GM18520 (cell line): ENCODE measurements at regions not wholly inside any gene's neighbourhood (a gene's known extent, or its start where the extent isn't known, plus 50 kb on each side); places are given as distances from the start of the nearest gene placed in this dataset.
"Not testable (repeated sequence)": the region's sequence is repeated elsewhere in the genome, so short reads cannot be mapped to it uniquely, and the experiment has no call there.

ENCODE experiments used
- ATAC-seq: cut with Tn5 transposase; IDR thresholded peaks from one replicate; pipeline ENCODE4 v1.9.1; 2021; ENCODE audit not compliant: unreplicated experiment

- ATAC-seq = no peak
Measured at GRCh38 chr14:82872494-82872893, 1338.8 kb upstream of the SEL1L start.

GRCh38 chr14:82878951-82879350, 1345.3 kb upstream of the SEL1L start:
- ATAC-seq = no peak

DNA sequence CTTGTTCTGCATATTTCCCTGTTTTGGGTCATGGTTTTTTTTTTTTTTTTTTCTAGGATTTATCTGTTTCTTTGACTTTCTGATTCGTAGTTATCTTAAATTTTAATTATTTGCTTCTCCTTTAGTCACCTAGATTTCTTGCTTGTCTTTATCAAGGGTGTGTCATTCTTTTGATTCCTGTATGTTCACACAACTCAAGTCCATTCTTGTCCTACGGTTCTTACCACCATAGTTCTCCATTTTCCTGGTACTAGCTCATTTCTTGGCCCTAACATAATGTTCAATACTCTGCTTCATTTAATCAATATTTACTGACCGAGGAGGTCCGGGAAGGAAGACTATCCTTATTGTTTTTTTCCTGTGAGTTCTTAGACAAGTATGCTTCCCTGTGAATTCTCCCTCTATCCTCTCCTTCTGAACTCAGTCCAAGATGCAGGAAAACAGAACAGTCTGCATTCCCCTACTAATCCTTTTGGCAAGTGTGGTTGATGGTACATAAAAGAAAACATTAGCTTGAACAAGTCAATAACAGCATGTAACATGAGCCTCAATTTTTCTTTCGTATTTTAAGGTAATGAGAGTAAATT, 1346.4 kb upstream of the SEL1L start:
- ATAC-seq = no peak

GRCh38 chr14:82886670-82887069, 1353.0 kb upstream of the SEL1L start:
- ATAC-seq = no peak

DNA sequence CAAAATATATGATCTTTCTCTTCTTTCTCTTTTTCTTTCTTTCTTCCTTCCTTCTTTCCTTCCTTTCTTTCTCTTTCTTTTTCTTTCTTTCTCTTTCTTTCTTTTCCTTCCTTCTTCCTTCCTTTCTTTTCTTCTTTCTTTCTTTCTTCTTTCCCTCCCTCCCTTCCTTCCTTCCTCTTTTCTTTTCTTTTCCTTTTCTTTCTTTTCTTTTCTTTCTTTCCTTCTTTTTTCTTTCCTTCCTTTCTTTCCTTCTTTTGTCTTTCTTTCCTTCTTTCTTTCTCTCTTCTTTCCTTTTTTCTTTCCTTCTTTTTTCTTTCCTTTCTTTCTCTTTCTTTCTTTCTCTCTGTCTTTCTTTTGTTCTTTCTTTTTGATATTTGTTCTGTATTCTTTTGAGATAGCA, 1356.0 kb upstream of the SEL1L start:
- no peak for ATAC-seq

DNA sequence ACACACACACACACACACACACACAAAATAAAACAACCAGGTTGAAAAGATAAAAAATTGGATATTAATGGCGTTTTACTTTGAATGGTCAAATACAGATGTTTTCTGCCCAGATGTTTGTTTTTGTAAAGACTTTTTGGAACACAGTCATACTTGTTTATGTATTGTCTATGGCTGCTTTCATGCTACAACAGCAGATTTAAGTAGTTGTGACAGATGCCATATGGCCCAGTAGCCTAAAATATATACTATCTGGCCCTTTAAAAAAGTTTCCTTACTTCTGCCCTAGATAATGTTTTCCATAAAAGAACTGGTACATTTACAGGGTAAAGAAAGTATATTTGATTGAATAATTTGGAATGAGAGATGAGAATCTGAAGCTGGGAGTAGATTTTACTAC, 1362.8 kb upstream of the SEL1L start:
- ATAC-seq = no peak

- no peak for ATAC-seq
Measured at GRCh38 chr14:82897469-82898308, 1364.0 kb upstream of the SEL1L start.

DNA sequence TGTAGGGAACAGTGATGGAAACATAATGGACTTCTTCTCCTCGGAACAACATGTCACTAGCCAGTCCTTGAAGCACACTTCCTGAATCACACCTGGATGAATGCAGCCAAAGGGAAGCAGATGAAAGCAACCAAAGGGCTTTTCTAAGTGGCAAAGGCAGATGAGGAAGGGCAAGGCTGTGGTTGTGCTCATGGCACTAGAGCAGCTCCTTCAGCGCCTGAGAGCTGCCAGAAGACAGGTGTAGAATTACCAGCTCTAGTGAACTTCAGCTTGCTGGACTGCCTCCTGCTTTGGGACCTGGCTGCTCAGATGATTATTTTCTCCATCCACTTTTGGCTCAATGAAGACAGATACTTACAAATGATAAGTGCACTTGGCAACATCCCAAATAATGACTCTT, 1372.1 kb upstream of the SEL1L start:
- ATAC-seq = no peak

- ATAC-seq = no peak
Measured at GRCh38 chr14:82911930-82912329, 1378.3 kb upstream of the SEL1L start.

- ATAC-seq = no peak
Measured at GRCh38 chr14:82913396-82913795, 1379.7 kb upstream of the SEL1L start.

DNA sequence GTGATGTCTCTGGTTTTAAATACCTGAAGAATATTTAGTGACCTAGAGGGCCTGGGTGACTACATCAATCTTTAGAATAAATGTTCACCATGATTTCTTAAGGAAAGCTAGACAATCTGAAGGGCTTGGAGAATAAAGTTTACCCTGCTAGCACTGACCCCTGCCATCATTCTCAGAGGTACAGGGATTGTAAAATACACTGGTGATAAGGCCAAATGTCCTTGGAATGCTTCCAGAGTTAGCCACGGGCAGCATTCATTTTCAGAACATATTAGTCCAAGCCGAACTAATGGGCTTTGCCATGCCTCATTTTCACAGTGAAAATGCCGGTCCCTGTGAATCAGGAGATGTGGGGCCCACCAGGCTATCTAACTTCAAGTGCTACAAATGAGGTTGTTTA, 1381.7 kb upstream of the SEL1L start:
- no peak for ATAC-seq

- ATAC-seq = no peak
Measured at GRCh38 chr14:82935691-82936090, 1402.0 kb upstream of the SEL1L start.

- no peak for ATAC-seq
Measured at GRCh38 chr14:82951171-82951570, 1417.5 kb upstream of the SEL1L start.

GRCh38 chr14:82963756-82964155, 1430.1 kb upstream of the SEL1L start:
- no peak for ATAC-seq

DNA sequence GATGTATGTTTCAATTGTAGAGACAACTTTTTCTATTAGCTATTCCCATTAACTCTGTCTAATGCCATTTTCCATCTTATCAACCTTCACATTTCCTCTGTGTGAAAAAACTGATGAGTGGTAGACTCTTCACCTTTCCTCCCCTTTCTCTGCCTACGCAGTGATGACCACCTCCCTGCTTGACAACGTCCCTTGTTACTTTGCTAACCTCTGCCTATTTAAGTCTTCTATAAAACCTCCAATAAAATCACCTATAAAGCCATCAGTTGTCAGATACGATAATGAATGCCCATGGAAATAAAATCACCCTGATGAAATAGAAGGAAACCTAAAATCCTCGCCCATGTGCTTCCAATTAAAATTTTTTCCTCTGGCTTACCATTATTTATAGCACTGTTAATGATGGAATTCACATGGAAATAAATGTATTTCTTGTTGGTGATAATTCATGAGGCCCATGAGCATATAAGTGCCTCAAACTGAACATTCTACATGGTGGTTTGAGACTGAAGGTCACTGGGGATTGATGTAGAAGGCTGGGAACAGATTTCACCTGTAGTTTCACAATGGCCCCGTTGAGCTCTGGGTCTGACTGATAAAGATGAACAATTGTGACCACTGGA, 1454.0 kb upstream of the SEL1L start:
- no peak for ATAC-seq

GRCh38 chr14:82994547-82994946, 1460.9 kb upstream of the SEL1L start:
- ATAC-seq = not testable (repeated sequence)

- ATAC-seq = no peak
Measured at GRCh38 chr14:82999802-83000201, 1466.1 kb upstream of the SEL1L start.

- ATAC-seq = no peak
Measured at GRCh38 chr14:83004456-83005006, 1470.9 kb upstream of the SEL1L start.

- no peak for ATAC-seq
Measured at GRCh38 chr14:83006121-83006670, 1472.5 kb upstream of the SEL1L start.

GRCh38 chr14:83007052-83007451, 1473.4 kb upstream of the SEL1L start:
- not testable (repeated sequence) for ATAC-seq

GRCh38 chr14:83007641-83008225, 1474.1 kb upstream of the SEL1L start:
- ATAC-seq = no peak
